Astrocyte (in vitro differentiated cells and primary cell): ENCODE measurements at regions not wholly inside any gene's neighbourhood (a gene's known extent, or its start where the extent isn't known, plus 50 kb on each side); places are given as distances from the start of the nearest gene placed in this dataset.

Source experiments
- DNase-seq: peaks from one replicate; pipeline ENCODE4 v3.0.0-alpha.2; 2010; ENCODE audit warnings: low read depth
- FAIRE-seq: peaks from 2 replicates; lab custom pipeline; 2011; peaks lifted over from hg19 to GRCh38; lab: Jason Lieb, UNC
- H2AFZ ChIP-seq: 2 replicates; pipeline ENCODE4 v1.6.0; 2012; ENCODE audit warnings: low read depth, low read length, inconsistent platforms
- H3K27ac ChIP-seq: 2 replicates; pipeline ENCODE4 v1.5.1; 2011; ENCODE audit warnings: low read depth, low read length, inconsistent platforms
- H3K27me3 ChIP-seq: 2 replicates; pipeline ENCODE4 v1.6.0; 2011; ENCODE audit warnings: low read length, inconsistent platforms; ENCODE audit not compliant: insufficient read depth
- H3K36me3 ChIP-seq: 2 replicates; pipeline ENCODE4 v1.5.1; 2011; ENCODE audit warnings: low read length, inconsistent platforms; ENCODE audit not compliant: insufficient read depth
- H3K4me1 ChIP-seq: 2 replicates; pipeline ENCODE4 v1.5.1; 2011; ENCODE audit warnings: low read length, inconsistent platforms; ENCODE audit not compliant: insufficient read depth
- H3K4me2 ChIP-seq: 2 replicates; pipeline ENCODE4 v1.6.0; 2012; ENCODE audit warnings: low read length, inconsistent platforms
- H3K4me3 ChIP-seq: 2 replicates; pipeline ENCODE4 v1.5.1; 2011; ENCODE audit warnings: low read depth, mild to moderate bottlenecking, low read length, inconsistent platforms; ENCODE audit not compliant: insufficient read depth
- H3K79me2 ChIP-seq: 2 replicates; pipeline ENCODE4 v1.6.0; 2012; ENCODE audit warnings: mild to moderate bottlenecking, low read length, inconsistent platforms; ENCODE audit not compliant: insufficient read depth
- H3K9ac ChIP-seq: 2 replicates; pipeline ENCODE4 v1.6.0; 2012; ENCODE audit warnings: mild to moderate bottlenecking, low read length, inconsistent platforms
- H3K9me3 ChIP-seq: 2 replicates; pipeline ENCODE4 v1.5.1; 2012; ENCODE audit warnings: low read depth, mild to moderate bottlenecking, low read length, inconsistent platforms; ENCODE audit not compliant: insufficient read depth
- H4K20me1 ChIP-seq: 2 replicates; pipeline ENCODE4 v1.6.0; 2012; ENCODE audit warnings: low read length, inconsistent platforms; ENCODE audit not compliant: insufficient read depth
- H3K27ac Mint-ChIP-seq: one replicate; pipeline ENCODE4 v1.8.0; 2021; ENCODE audit warnings: mild to moderate bottlenecking, mixed read lengths; ENCODE audit not compliant: unreplicated experiment
- H3K27me3 Mint-ChIP-seq: one replicate; pipeline ENCODE4 v1.8.0; 2021; ENCODE audit warnings: low read depth, mixed read lengths; ENCODE audit not compliant: unreplicated experiment
- H3K36me3 Mint-ChIP-seq: one replicate; pipeline ENCODE4 v1.8.0; 2021; ENCODE audit warnings: low read depth, mixed read lengths; ENCODE audit not compliant: unreplicated experiment
- H3K4me1 Mint-ChIP-seq: one replicate; pipeline ENCODE4 v1.8.0; 2021; ENCODE audit warnings: low read depth, mixed read lengths; ENCODE audit not compliant: unreplicated experiment
- H3K4me3 Mint-ChIP-seq: one replicate; pipeline ENCODE4 v1.8.0; 2021; ENCODE audit warnings: mild to moderate bottlenecking, moderate library complexity, mixed read lengths; ENCODE audit not compliant: unreplicated experiment
- H3K9me3 Mint-ChIP-seq: one replicate; pipeline ENCODE4 v1.8.0; 2021; ENCODE audit warnings: mild to moderate bottlenecking, mixed read lengths; ENCODE audit not compliant: unreplicated experiment
- CTCF ChIP-seq: IDR thresholded peaks from 2 replicates; pipeline ENCODE4 v1.5.1; 2011; ENCODE audit warnings: low read depth, mild to moderate bottlenecking, inconsistent platforms, low read length, moderate library complexity; ENCODE audit not compliant: insufficient read depth
- EZH2 ChIP-seq: IDR thresholded peaks from 2 replicates; pipeline ENCODE4 v1.6.1; 2012; ENCODE audit warnings: mild to moderate bottlenecking, low read length, inconsistent platforms; ENCODE audit not compliant: insufficient read depth

GRCh38 chr15:95741830-95742229 is 588.7 kb upstream of the NR2F2 start:
- Histone ChIP-seq H3K9me3 (no peaks in the 10 kb centered on the region), H2AFZ (no peak overlapping the region), H4K20me1 (no peaks in the 10 kb centered on the region), H3K27ac (no peak overlapping the region), H3K4me3 (no peak overlapping the region), H3K4me1 (no peaks in the 10 kb centered on the region), H3K79me2 (no peaks in the 10 kb centered on the region), H3K4me2 (no peak overlapping the region), H3K27me3 (no peaks in the 10 kb centered on the region), H3K36me3 (no peaks in the 10 kb centered on the region), H3K9ac (no peak overlapping the region)
- Mint-ChIP-seq H3K27ac (no peak overlapping the region), H3K36me3 (no peaks in the 10 kb centered on the region), H3K4me3 (no peak overlapping the region), H3K9me3 (peaks cover under 1% of the 10 kb centered on the region), H3K27me3 (peaks cover 4% of the 10 kb centered on the region), H3K4me1 (no peaks in the 10 kb centered on the region)
- DNase-seq (no peak), FAIRE-seq (no peak)
- TF ChIP-seq CTCF (no peak), EZH2 (no peak)

- Mint-ChIP-seq H3K36me3 (no peaks in the 10 kb centered on the region), H3K4me1 (no peaks in the 10 kb centered on the region), H3K27me3 (no peaks in the 10 kb centered on the region), H3K9me3 (no peaks in the 10 kb centered on the region), H3K4me3 (no peak overlapping the region), H3K27ac (no peak overlapping the region)
- Histone ChIP-seq H3K79me2 (no peaks in the 10 kb centered on the region), H3K36me3 (no peaks in the 10 kb centered on the region), H3K4me3 (no peak overlapping the region), H3K27ac (no peak overlapping the region), H3K9ac (no peak overlapping the region), H4K20me1 (no peaks in the 10 kb centered on the region), H3K9me3 (no peaks in the 10 kb centered on the region), H3K4me2 (no peak overlapping the region), H2AFZ (no peak overlapping the region), H3K27me3 (no peaks in the 10 kb centered on the region), H3K4me1 (no peaks in the 10 kb centered on the region)
- no peak for FAIRE-seq
- TF ChIP-seq CTCF (no peak), EZH2 (no peak)
- DNase-seq, result no peak
Measured at GRCh38 chr15:95742256-95742655, 588.2 kb upstream of the NR2F2 start.

GRCh38 chr15:95742836-95743235 is 587.7 kb upstream of the NR2F2 start:
- no peak for FAIRE-seq
- no peaks in the 10 kb centered on the region for H3K36me3 Mint-ChIP-seq

More at GRCh38 chr15:95742836-95743235, 587.7 kb upstream of the NR2F2 start:
- H3K79me2 ChIP-seq, result no peaks in the 10 kb centered on the region
- no peak overlapping the region for H3K27ac ChIP-seq
- no peak overlapping the region for H3K27ac Mint-ChIP-seq
- H3K27me3 ChIP-seq, result no peaks in the 10 kb centered on the region
- no peak overlapping the region for H2AFZ ChIP-seq
- TF ChIP-seq CTCF (no peak), EZH2 (no peak)
- no peaks in the 10 kb centered on the region for H3K9me3 ChIP-seq
- H3K27me3 Mint-ChIP-seq, result no peaks in the 10 kb centered on the region
- no peak overlapping the region for H3K4me2 ChIP-seq
- H3K36me3 ChIP-seq, result no peaks in the 10 kb centered on the region
- no peak overlapping the region for H3K9ac ChIP-seq
- no peak overlapping the region for H3K4me3 Mint-ChIP-seq
- no peaks in the 10 kb centered on the region for H4K20me1 ChIP-seq
- no peaks in the 10 kb centered on the region for H3K9me3 Mint-ChIP-seq
- no peak overlapping the region for H3K4me3 ChIP-seq
- DNase-seq, result no peak
- no peaks in the 10 kb centered on the region for H3K4me1 Mint-ChIP-seq
- no peaks in the 10 kb centered on the region for H3K4me1 ChIP-seq
